ENCODE measurements at regions not wholly inside any gene's neighbourhood (a gene's known extent, or its start where the extent isn't known, plus 50 kb on each side); places are given as distances from the start of the nearest gene placed in this dataset.

DNA sequence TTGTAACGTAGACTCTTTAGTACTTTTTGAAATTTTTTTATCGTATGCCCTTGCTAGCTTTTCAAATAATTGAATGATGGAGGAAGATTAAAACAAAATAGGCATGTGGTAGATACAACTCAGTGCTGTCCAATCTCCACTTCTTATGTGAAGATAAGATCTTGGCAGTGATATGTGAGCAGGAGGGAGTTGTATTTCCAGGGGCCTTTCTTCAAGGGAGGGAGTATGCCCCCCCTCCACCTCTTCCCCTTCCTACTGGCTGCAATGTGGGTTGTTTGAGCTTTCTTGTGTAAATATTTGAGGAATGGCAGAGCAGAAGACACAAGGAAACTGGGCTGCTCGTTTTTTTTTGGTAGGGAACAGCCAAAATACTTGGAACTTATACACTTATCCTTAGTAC is 374.9 kb downstream of the PSAT1 start:
- TF ChIP-seq, protein P1, sequence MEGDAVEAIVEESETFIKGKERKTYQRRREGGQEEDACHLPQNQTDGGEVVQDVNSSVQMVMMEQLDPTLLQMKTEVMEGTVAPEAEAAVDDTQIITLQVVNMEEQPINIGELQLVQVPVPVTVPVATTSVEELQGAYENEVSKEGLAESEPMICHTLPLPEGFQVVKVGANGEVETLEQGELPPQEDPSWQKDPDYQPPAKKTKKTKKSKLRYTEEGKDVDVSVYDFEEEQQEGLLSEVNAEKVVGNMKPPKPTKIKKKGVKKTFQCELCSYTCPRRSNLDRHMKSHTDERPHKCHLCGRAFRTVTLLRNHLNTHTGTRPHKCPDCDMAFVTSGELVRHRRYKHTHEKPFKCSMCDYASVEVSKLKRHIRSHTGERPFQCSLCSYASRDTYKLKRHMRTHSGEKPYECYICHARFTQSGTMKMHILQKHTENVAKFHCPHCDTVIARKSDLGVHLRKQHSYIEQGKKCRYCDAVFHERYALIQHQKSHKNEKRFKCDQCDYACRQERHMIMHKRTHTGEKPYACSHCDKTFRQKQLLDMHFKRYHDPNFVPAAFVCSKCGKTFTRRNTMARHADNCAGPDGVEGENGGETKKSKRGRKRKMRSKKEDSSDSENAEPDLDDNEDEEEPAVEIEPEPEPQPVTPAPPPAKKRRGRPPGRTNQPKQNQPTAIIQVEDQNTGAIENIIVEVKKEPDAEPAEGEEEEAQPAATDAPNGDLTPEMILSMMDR (IDR thresholded peaks at IDR 0.05) = no peak
- TF ChIP-seq ZFX (IDR thresholded peaks at IDR 0.05; ENCODE audit: borderline replicate concordance) = no peak
- no peak overlapping the region for H3K27ac ChIP-seq

- TF ChIP-seq, protein P1 (IDR thresholded peaks at IDR 0.05) = no peak
- TF ChIP-seq ZFX (IDR thresholded peaks at IDR 0.05; ENCODE audit: borderline replicate concordance) = no peak
- no peak overlapping the region for H3K27ac ChIP-seq
These were observed 377.9 kb downstream of the PSAT1 start for GRCh38 chr9:78674874-78675273.

DNA sequence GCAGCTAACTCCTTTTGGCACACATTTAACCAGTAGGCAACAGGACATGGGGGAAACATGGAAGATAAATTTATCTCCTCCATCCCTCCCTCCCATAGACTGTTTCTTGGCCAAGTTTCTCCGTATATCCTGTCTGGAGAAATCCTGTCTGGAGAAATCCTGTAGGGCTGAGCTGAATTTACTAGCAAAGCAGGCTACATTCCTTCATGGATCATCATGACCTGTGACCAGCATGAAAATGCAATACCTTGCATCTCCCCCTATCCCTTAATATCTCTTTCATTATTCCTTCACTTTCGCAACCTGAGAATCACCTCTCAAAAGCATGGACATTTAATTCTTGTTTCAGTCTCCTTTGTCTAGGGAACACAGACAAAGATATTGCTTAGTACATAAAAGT is 379.1 kb downstream of the PSAT1 start:
- no peak for TF ChIP-seq ZFX (IDR thresholded peaks at IDR 0.05; ENCODE audit: borderline replicate concordance)
- TF ChIP-seq, protein P1 (IDR thresholded peaks at IDR 0.05) = no peak
- H3K27ac ChIP-seq = no peak overlapping the region

DNA sequence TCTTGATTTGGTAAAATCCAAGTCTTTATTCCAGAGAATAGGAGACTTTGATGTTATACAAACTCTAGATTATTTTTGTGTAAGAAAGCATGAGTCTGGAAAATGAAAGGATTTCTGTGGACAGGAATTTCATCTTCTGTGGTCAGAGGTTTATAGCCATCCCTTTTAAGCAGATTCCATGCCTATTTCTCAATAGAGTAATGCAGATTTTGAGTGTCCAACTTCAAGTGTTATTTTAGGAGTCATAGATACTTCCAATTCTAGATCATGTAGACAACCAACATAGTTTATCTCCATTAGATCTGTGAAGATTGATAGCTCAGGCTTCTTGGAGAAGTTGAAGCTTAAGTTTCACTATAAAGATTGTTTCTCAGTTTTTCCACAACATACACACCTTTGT is 379.7 kb downstream of the PSAT1 start:
- H3K27ac ChIP-seq = no peak overlapping the region
- TF ChIP-seq ZFX (IDR thresholded peaks at IDR 0.05; ENCODE audit: borderline replicate concordance) = no peak
- TF ChIP-seq, protein P1 (IDR thresholded peaks at IDR 0.05) = no peak

- no peak overlapping the region for H3K27ac ChIP-seq
- no peak for TF ChIP-seq ZFX (IDR thresholded peaks at IDR 0.05; ENCODE audit: borderline replicate concordance)
- TF ChIP-seq, protein P1 (IDR thresholded peaks at IDR 0.05) = no peak
These were observed 380.4 kb downstream of the PSAT1 start for GRCh38 chr9:78677326-78677725.

- TF ChIP-seq ZFX (IDR thresholded peaks at IDR 0.05; ENCODE audit: borderline replicate concordance) = no peak
- TF ChIP-seq, protein P1 (IDR thresholded peaks at IDR 0.05) = no peak
- no peak overlapping the region for H3K27ac ChIP-seq
These were observed 382.0 kb downstream of the PSAT1 start for GRCh38 chr9:78678877-78679276.

- TF ChIP-seq, protein P1 (IDR thresholded peaks at IDR 0.05) = no peak
- TF ChIP-seq ZFX (IDR thresholded peaks at IDR 0.05; ENCODE audit: borderline replicate concordance) = no peak
- no peak overlapping the region for H3K27ac ChIP-seq
These were observed 383.3 kb downstream of the PSAT1 start for GRCh38 chr9:78680196-78680595.

Data from 22Rv1 (cell line).